Peyer's patch (tissue), 4 donors: ENCODE measurements at regions not wholly inside any gene's neighbourhood (a gene's known extent, or its start where the extent isn't known, plus 50 kb on each side); places are given as distances from the start of the nearest gene placed in this dataset.
A peak's percentile ranks its signal among the peaks of the same experiment; 100 is the strongest.

Experiments used
- DNase-seq, 3 donors: peaks; one replicate each; pipeline ENCODE4 v3.0.0-alpha.2; 2017 to 2019
- H3K27ac ChIP-seq, 4 donors: fragments of 200-600 bp; sonication (generic); one replicate each; pipeline ENCODE4 v1.5.1; 2016 to 2019
- H3K27me3 ChIP-seq, 2 donors: fragments of 200-600 bp; sonication (generic); one replicate each; pipeline ENCODE4 v1.5.1; 2019
- H3K36me3 ChIP-seq, 3 donors: fragments of 200-600 bp; sonication (generic); one replicate each; pipeline ENCODE4 v1.5.1; 2016 to 2019
- H3K4me1 ChIP-seq, 4 donors: fragments of 200-600 bp; sonication (generic); one replicate each; pipeline ENCODE4 v1.5.1; 2016 to 2019
- H3K4me3 ChIP-seq, 4 donors: fragments of 200-600 bp; sonication (generic); 1 replicate in 3 of 4; 2 replicates in 1 of 4; pipeline ENCODE4 v1.5.1; 2016 to 2019; ENCODE audit warnings: mild to moderate bottlenecking in 1 of 4
- H3K9me3 ChIP-seq, 4 donors: fragments of 200-600 bp; sonication (generic); one replicate each; pipeline ENCODE4 v1.5.1; 2016 to 2019; ENCODE audit warnings: mild to moderate bottlenecking in 1 of 4
- CTCF ChIP-seq, 6 experiments: fragments of 450-650 bp in 4 of 6; fragments of 200-600 bp in 2 of 6; sonication (generic) in 1 of 6; IDR thresholded peaks; one replicate each; pipeline ENCODE4 v1.5.1; 2017 to 2019; ENCODE audit warnings: antibody characterized with exemption in 6 of 6, mild to moderate bottlenecking in 3 of 6, moderate library complexity in 1 of 6
- POLR2A ChIP-seq, 2 donors: fragments of 450-650 bp; IDR thresholded peaks; one replicate each; pipeline ENCODE4 v1.5.1; 2017; ENCODE audit warnings: antibody characterized with exemption in 2 of 2, mild to moderate bottlenecking in 2 of 2, moderate library complexity in 2 of 2

- Histone ChIP-seq H3K27ac (peak overlapping the region in 2 of 4 donors; percentile 61 to 63), H3K9me3 (no peaks in the 10 kb centered on the region), H3K4me1 (no peaks in the 10 kb centered on the region), H3K27me3 (no peaks in the 10 kb centered on the region), H3K4me3 (peak overlapping the region in 1 of 4 donors; percentile 10), H3K36me3 (no peaks in the 10 kb centered on the region)
- no peak for DNase-seq
- peak in 1 of 2 donors; percentile 21 for TF ChIP-seq POLR2A (IDR thresholded peaks at IDR 0.05)
- TF ChIP-seq CTCF (IDR thresholded peaks at IDR 0.05) = peak in 2 of 6 experiments; percentile 10 to 18
Observed at GRCh38 chrX:43552156-43552555, 103.9 kb upstream of the MAOA start.

- H3K4me1 ChIP-seq = no peaks in the 10 kb centered on the region
- no peak for DNase-seq
- TF ChIP-seq POLR2A (IDR thresholded peaks at IDR 0.05) = no peak
- no peak for TF ChIP-seq CTCF (IDR thresholded peaks at IDR 0.05)
- H3K27me3 ChIP-seq = no peaks in the 10 kb centered on the region
- H3K9me3 ChIP-seq = no peaks in the 10 kb centered on the region
- no peak overlapping the region for H3K27ac ChIP-seq
- H3K36me3 ChIP-seq = no peaks in the 10 kb centered on the region
- H3K4me3 ChIP-seq = no peak overlapping the region
Observed at GRCh38 chrX:43552703-43553102, 103.4 kb upstream of the MAOA start.

GRCh38 chrX:43553257-43553656 lies 102.8 kb upstream of the MAOA start:
- TF ChIP-seq POLR2A (IDR thresholded peaks at IDR 0.05) = no peak
- no peak for TF ChIP-seq CTCF (IDR thresholded peaks at IDR 0.05)
- Histone ChIP-seq H3K4me3 (no peak overlapping the region), H3K4me1 (no peaks in the 10 kb centered on the region), H3K27me3 (no peaks in the 10 kb centered on the region), H3K27ac (no peak overlapping the region), H3K36me3 (no peaks in the 10 kb centered on the region), H3K9me3 (no peaks in the 10 kb centered on the region)
- no peak for DNase-seq

- H3K4me3 ChIP-seq = no peak overlapping the region
- H3K36me3 ChIP-seq = no peaks in the 10 kb centered on the region
- no peaks in the 10 kb centered on the region for H3K9me3 ChIP-seq
- no peak overlapping the region for H3K27ac ChIP-seq
- TF ChIP-seq CTCF (IDR thresholded peaks at IDR 0.05) = peak in 3 of 6 experiments; percentile 9 to 29 (median 24)
- no peak for TF ChIP-seq POLR2A (IDR thresholded peaks at IDR 0.05)
- no peaks in the 10 kb centered on the region for H3K4me1 ChIP-seq
- DNase-seq = peak in 1 of 3 donors; percentile 57
- no peaks in the 10 kb centered on the region for H3K27me3 ChIP-seq
Observed at GRCh38 chrX:43556207-43556606, 99.9 kb upstream of the MAOA start.

GRCh38 chrX:43557792-43558191 lies 98.3 kb upstream of the MAOA start:
- Histone ChIP-seq H3K27ac (no peak overlapping the region), H3K4me3 (no peak overlapping the region), H3K4me1 (no peaks in the 10 kb centered on the region), H3K27me3 (no peaks in the 10 kb centered on the region), H3K36me3 (no peaks in the 10 kb centered on the region), H3K9me3 (no peaks in the 10 kb centered on the region)
- no peak for TF ChIP-seq POLR2A (IDR thresholded peaks at IDR 0.05)
- TF ChIP-seq CTCF (IDR thresholded peaks at IDR 0.05) = peak; percentile 14 to 86 (median 60)
- peak in 2 of 3 donors; percentile 68 to 85 for DNase-seq

- no peaks in the 10 kb centered on the region for H3K4me1 ChIP-seq
- DNase-seq = peak; percentile 16 to 71 (median 50)
- no peaks in the 10 kb centered on the region for H3K27me3 ChIP-seq
- no peak overlapping the region for H3K4me3 ChIP-seq
- H3K9me3 ChIP-seq = no peaks in the 10 kb centered on the region
- H3K36me3 ChIP-seq = no peaks in the 10 kb centered on the region
- TF ChIP-seq POLR2A (IDR thresholded peaks at IDR 0.05) (no peak), CTCF (IDR thresholded peaks at IDR 0.05) (peak in 4 of 6 experiments; percentile 49 to 64 (median 58))
- peak overlapping the region in 1 of 4 donors; percentile 50 for H3K27ac ChIP-seq
Observed at GRCh38 chrX:43559644-43560043, 96.5 kb upstream of the MAOA start.
